PC-3 (cell line): ENCODE measurements at regions not wholly inside any gene's neighbourhood (a gene's known extent, or its start where the extent isn't known, plus 50 kb on each side); places are given as distances from the start of the nearest gene placed in this dataset.

Source experiments
- CTCF ChIP-seq: fragments of 300-600 bp; sonication (generic); conservative IDR thresholded peaks from 2 replicates; pipeline ENCODE4 v1.5.1; 2017; ENCODE audit warnings: antibody characterized with exemption, low read depth, mild to moderate bottlenecking, low read length
- EZH2 ChIP-seq: fragments of 300-600 bp; sonication (generic); IDR thresholded peaks from one replicate; pipeline ENCODE4 v1.6.1; 2017; ENCODE audit warnings: antibody characterized with exemption, mild to moderate bottlenecking, low read length; ENCODE audit not compliant: unreplicated experiment

- TF ChIP-seq EZH2: no peak
- TF ChIP-seq CTCF: no peak
Observed at GRCh38 chr10:57898231-57898630, 369.5 kb downstream of the IPMK start.
